GM23248 (cell line): ENCODE measurements at regions not wholly inside any gene's neighbourhood (a gene's known extent, or its start where the extent isn't known, plus 50 kb on each side); places are given as distances from the start of the nearest gene placed in this dataset.

Experiments used
- DNase-seq: peaks from one replicate; pipeline ENCODE4 v3.0.0-alpha.2; 2015
- H2AFZ ChIP-seq: fragments of 200-600 bp; sonication (generic); 2 replicates; pipeline ENCODE4 v1.6.1; 2016; ENCODE audit warnings: antibody characterized with exemption
- H3F3A ChIP-seq: fragments of 200-600 bp; sonication (generic); 2 replicates; pipeline ENCODE4 v1.6.1; 2016; ENCODE audit warnings: mild to moderate bottlenecking, antibody characterized with exemption, mixed run types; ENCODE audit not compliant: insufficient read depth
- H3K27ac ChIP-seq: fragments of 200-600 bp; sonication (generic); 2 replicates; pipeline ENCODE4 v1.5.1; 2016; ENCODE audit warnings: mild to moderate bottlenecking
- H3K27me3 ChIP-seq: fragments of 200-600 bp; sonication (generic); replicated peaks from 2 replicates; pipeline ENCODE4 v1.6.1; 2016; ENCODE audit warnings: mild to moderate bottlenecking; ENCODE audit not compliant: insufficient read depth
- H3K36me3 ChIP-seq: fragments of 200-600 bp; sonication (generic); 2 replicates; pipeline ENCODE4 v1.6.1; 2016; ENCODE audit warnings: low read depth, mild to moderate bottlenecking
- H3K4me1 ChIP-seq: fragments of 200-600 bp; sonication (generic); 2 replicates; pipeline ENCODE4 v1.6.1; 2016; ENCODE audit warnings: mild to moderate bottlenecking; ENCODE audit not compliant: insufficient read depth
- H3K4me2 ChIP-seq: fragments of 200-600 bp; sonication (generic); one replicate; pipeline ENCODE4 v1.6.1; 2016; ENCODE audit warnings: mild to moderate bottlenecking; ENCODE audit not compliant: unreplicated experiment
- H3K4me3 ChIP-seq: fragments of 200-600 bp; sonication (generic); 2 replicates; pipeline ENCODE4 v1.5.1; 2016; ENCODE audit warnings: mild to moderate bottlenecking
- H3K79me2 ChIP-seq: fragments of 200-600 bp; sonication (generic); 2 replicates; pipeline ENCODE4 v1.6.1; 2016; ENCODE audit warnings: mild to moderate bottlenecking; ENCODE audit not compliant: insufficient read depth
- H3K9ac ChIP-seq: fragments of 200-600 bp; sonication (generic); 2 replicates; pipeline ENCODE4 v1.6.1; 2016; ENCODE audit warnings: mild to moderate bottlenecking
- H3K9me2 ChIP-seq: fragments of 200-600 bp; sonication (generic); 2 replicates; pipeline ENCODE4 v1.6.1; 2016; ENCODE audit warnings: mixed run types, mild to moderate bottlenecking, moderate library complexity; ENCODE audit not compliant: insufficient read depth
- H3K9me3 ChIP-seq: fragments of 200-600 bp; sonication (generic); one replicate; pipeline ENCODE4 v1.6.1; 2017; ENCODE audit warnings: low read depth
- H4K20me1 ChIP-seq: fragments of 200-600 bp; sonication (generic); 2 replicates; pipeline ENCODE4 v1.6.0; 2016; ENCODE audit not compliant: insufficient read depth
- EZH2 ChIP-seq: fragments of 200-600 bp; sonication (generic); IDR thresholded peaks from 2 replicates; pipeline ENCODE4 v1.6.1; 2018; ENCODE audit warnings: antibody characterized with exemption, mild to moderate bottlenecking; ENCODE audit not compliant: insufficient read depth, poor library complexity, severe bottlenecking
- EZH2phosphoT487 ChIP-seq: fragments of 200-600 bp; sonication (generic); IDR thresholded peaks from 2 replicates; pipeline ENCODE4 v1.6.1; 2018; ENCODE audit warnings: antibody characterized with exemption, moderate library complexity, mild to moderate bottlenecking, low read depth; ENCODE audit not compliant: insufficient read depth
- WGBS, 2 experiments: methylation state at CpG; one replicate each; pipeline ENCODE4 v1.1.6; 2015 to 2017; ENCODE audit warnings: low lambda C conversion rate in 2 of 2, low coverage in 1 of 2; ENCODE audit errors: missing lambda C conversion rate in 2 of 2; 5-methylcytosine and 5-hydroxymethylcytosine counted together
- in situ Hi-C: fragments of 300-500 bp; cut with MboI; formaldehyde crosslinking; loops from 2 replicates; pipeline ENCODE4 v1.15.0; 2020

DNA sequence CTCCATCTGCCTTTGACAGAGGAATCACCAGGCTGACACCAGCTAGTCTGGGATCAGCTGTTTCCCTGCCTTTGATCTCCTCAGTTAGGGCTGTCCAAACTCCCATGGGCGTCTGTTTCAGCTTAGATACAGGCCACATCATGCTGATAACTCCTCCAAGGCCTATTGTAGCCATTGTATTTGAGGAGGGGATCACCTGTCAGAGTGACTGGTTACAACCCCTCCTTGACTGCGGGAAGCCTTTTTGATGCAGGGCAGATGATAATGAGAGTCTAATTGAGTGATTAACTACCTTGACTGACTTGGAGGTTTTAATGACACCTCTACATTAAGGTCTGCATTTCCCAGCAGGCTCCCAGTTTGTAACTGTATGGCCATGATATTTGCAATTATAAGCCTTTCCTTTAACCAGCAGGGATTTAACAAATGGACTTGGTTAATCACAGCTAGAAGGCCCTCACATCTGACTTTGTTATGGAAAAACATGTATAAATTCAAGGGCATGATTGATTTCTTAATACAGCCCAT is 863.5 kb downstream of the KCNJ2 start:
- H3K36me3 ChIP-seq: no peaks in the 10 kb centered on the region
- no peak overlapping the region for H2AFZ ChIP-seq
- no peaks in the 10 kb centered on the region for H3K9me2 ChIP-seq
- no peak overlapping the region for H3K9ac ChIP-seq
- in situ Hi-C loops: no loop called here
- no peaks in the 10 kb centered on the region for H3K27me3 ChIP-seq
- no peaks in the 10 kb centered on the region for H3F3A ChIP-seq
- H3K9me3 ChIP-seq: no peaks in the 10 kb centered on the region
- no peaks in the 10 kb centered on the region for H4K20me1 ChIP-seq
- no peak overlapping the region for H3K4me3 ChIP-seq
- DNase-seq: no peak
- no peak overlapping the region for H3K27ac ChIP-seq
- no peak overlapping the region for H3K4me2 ChIP-seq
- 19 to 29% methylated on average over 2 of the region's 2 CpGs for WGBS, 2 experiments
- TF ChIP-seq EZH2phosphoT487 (no peak), EZH2 (no peak)
- no peaks in the 10 kb centered on the region for H3K79me2 ChIP-seq
- no peaks in the 10 kb centered on the region for H3K4me1 ChIP-seq

DNA sequence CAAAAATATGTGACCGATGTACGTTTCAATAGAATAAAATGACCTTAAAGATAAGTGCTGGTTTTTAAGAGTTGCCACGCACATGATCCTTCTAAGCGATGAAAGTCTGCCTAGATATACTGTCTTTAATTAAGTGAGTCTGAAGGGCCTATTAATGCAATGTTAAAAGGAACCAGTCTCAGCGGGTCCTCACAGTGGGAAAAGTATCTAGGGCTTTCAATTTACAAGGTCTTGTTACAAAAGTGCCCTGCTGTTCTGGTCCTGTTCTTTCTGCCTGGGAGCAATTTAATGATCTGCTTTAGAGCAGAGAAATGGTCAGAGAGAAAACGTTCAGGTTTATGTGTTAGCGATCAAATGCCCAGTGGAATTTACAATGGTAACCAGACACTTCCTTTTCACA is 864.0 kb downstream of the KCNJ2 start:
- H4K20me1 ChIP-seq: no peaks in the 10 kb centered on the region
- H3K4me3 ChIP-seq: no peak overlapping the region
- DNase-seq: no peak
- no peaks in the 10 kb centered on the region for H3K9me2 ChIP-seq
- no peaks in the 10 kb centered on the region for H3F3A ChIP-seq
- TF ChIP-seq EZH2phosphoT487 (no peak), EZH2 (no peak)
- no peak overlapping the region for H2AFZ ChIP-seq
- no peak overlapping the region for H3K9ac ChIP-seq
- H3K27me3 ChIP-seq: no peaks in the 10 kb centered on the region
- H3K27ac ChIP-seq: no peak overlapping the region
- H3K4me1 ChIP-seq: no peaks in the 10 kb centered on the region
- H3K4me2 ChIP-seq: no peak overlapping the region
- in situ Hi-C loops: no loop called here
- H3K36me3 ChIP-seq: no peaks in the 10 kb centered on the region
- no peaks in the 10 kb centered on the region for H3K9me3 ChIP-seq
- H3K79me2 ChIP-seq: no peaks in the 10 kb centered on the region
- 55 to 57% methylated on average over 7 of the region's 7 CpGs for WGBS, 2 experiments

DNA sequence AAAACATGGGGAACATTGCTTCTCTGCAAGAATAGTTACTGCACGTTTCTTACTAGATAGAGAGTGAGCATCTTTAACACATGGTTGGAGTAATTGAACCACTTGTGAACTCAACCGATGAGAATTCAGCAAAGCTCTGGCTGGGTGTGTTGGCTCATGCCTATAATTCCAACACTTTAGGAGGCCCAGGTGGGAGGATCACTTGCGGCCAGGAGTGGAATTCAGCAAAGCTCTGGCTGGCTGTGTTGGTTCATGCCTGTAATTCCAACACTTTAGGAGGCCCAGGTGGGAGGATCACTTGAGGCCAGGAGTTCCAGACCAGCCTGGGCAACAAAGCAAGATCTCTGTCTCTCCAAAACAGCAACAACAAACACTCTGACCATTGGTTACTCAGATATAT is 865.9 kb downstream of the KCNJ2 start:
- H3K27me3 ChIP-seq: no peaks in the 10 kb centered on the region
- no peaks in the 10 kb centered on the region for H4K20me1 ChIP-seq
- H3K9me2 ChIP-seq: no peaks in the 10 kb centered on the region
- H3F3A ChIP-seq: no peaks in the 10 kb centered on the region
- in situ Hi-C loops: no loop called here
- no peak for DNase-seq
- no peaks in the 10 kb centered on the region for H3K36me3 ChIP-seq
- no peak overlapping the region for H2AFZ ChIP-seq
- H3K9me3 ChIP-seq: no peaks in the 10 kb centered on the region
- no peak overlapping the region for H3K4me3 ChIP-seq
- no peaks in the 10 kb centered on the region for H3K79me2 ChIP-seq
- WGBS, 2 experiments: 57 to 64% methylated on average over 3 of the region's 3 CpGs
- H3K4me2 ChIP-seq: no peak overlapping the region
- H3K27ac ChIP-seq: no peak overlapping the region
- TF ChIP-seq EZH2phosphoT487 (no peak), EZH2 (no peak)
- no peaks in the 10 kb centered on the region for H3K4me1 ChIP-seq
- no peak overlapping the region for H3K9ac ChIP-seq

DNA sequence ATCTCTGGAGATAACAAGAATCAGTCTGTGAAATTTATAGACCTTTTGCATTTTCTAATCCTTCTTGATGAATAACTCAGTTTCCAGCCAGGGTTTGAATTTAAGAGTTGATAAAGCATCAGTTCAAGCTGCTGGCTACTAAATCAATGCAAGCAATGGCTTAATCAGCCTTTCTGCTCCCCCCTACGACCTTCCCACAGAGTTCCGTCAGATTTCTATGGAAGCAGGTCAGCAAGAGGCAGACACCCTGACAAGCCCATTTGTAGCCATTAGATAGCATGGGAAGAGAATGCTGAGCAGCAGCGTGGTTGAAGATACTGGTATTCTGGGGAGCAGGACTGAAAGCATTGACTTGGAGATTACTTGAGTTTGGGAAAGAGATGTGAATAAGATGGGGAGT is 868.1 kb downstream of the KCNJ2 start:
- TF ChIP-seq EZH2: no peak
- TF ChIP-seq EZH2phosphoT487: no peak
- in situ Hi-C loops: no loop called here
- DNase-seq: no peak
- 43 to 56% methylated on average over 3 of the region's 3 CpGs for WGBS, 2 experiments
- Histone ChIP-seq H3K9ac (no peak overlapping the region), H3K9me3 (no peaks in the 10 kb centered on the region), H2AFZ (no peak overlapping the region), H3K4me2 (no peak overlapping the region), H3K4me1 (no peaks in the 10 kb centered on the region), H3K27me3 (no peaks in the 10 kb centered on the region), H4K20me1 (no peaks in the 10 kb centered on the region), H3K27ac (no peak overlapping the region), H3F3A (no peaks in the 10 kb centered on the region), H3K36me3 (no peaks in the 10 kb centered on the region), H3K4me3 (no peak overlapping the region), H3K9me2 (no peaks in the 10 kb centered on the region), H3K79me2 (no peaks in the 10 kb centered on the region)

DNA sequence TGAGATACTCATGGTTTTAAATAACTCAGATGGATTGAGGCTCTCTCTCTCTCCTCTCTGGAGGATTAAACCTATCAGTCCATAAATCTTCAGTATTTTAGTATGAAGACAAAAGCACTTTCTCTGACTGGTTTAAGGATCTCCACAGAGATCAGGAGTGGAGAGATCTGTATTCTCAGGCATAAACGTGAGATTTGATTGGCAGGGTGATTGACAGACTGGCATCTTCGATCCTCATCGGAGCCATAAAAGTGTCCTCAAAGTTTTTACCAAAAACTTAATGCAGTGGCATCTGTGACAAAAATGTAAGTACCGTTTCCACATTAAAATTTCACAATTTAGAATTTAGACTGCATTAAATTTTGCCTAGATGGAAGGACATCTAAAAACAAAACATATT is 870.1 kb downstream of the KCNJ2 start:
- no peak for TF ChIP-seq EZH2
- no peak for TF ChIP-seq EZH2phosphoT487
- no peaks in the 10 kb centered on the region for H3K36me3 ChIP-seq
- no peaks in the 10 kb centered on the region for H3K79me2 ChIP-seq
- H3K27me3 ChIP-seq: no peaks in the 10 kb centered on the region
- H3F3A ChIP-seq: no peaks in the 10 kb centered on the region
- no peak overlapping the region for H2AFZ ChIP-seq
- H3K4me2 ChIP-seq: no peak overlapping the region
- WGBS, 2 experiments: 35 to 40% methylated on average over 4 of the region's 4 CpGs
- no peak overlapping the region for H3K27ac ChIP-seq
- H3K4me1 ChIP-seq: no peaks in the 10 kb centered on the region
- H3K9ac ChIP-seq: no peak overlapping the region
- DNase-seq: no peak
- no peaks in the 10 kb centered on the region for H4K20me1 ChIP-seq
- H3K4me3 ChIP-seq: no peak overlapping the region
- H3K9me3 ChIP-seq: no peaks in the 10 kb centered on the region
- in situ Hi-C loops: no loop called here
- no peaks in the 10 kb centered on the region for H3K9me2 ChIP-seq
